HEK293T (cell line): ENCODE measurements at regions not wholly inside any gene's neighbourhood (a gene's known extent, or its start where the extent isn't known, plus 50 kb on each side); places are given as distances from the start of the nearest gene placed in this dataset.
"Not testable (repeated sequence)": the region's sequence is repeated elsewhere in the genome, so short reads cannot be mapped to it uniquely, and the experiment has no call there.

Experiments used
- CTCF ChIA-PET: fragments of 350-600 bp; formaldehyde crosslinking; extraction: SDS; loops from one replicate; lab custom pipeline; 2021; ENCODE audit warnings: antibody characterized with exemption, inconsistent platforms; lab: Yijun Ruan, JAX
- POLR2A ChIA-PET: fragments of 350-600 bp; formaldehyde crosslinking; extraction: SDS; loops from one replicate; lab custom pipeline; 2020; ENCODE audit warnings: antibody characterized with exemption, inconsistent platforms; lab: Yijun Ruan, JAX
- DNase-seq: peaks from one replicate; pipeline ENCODE4 v3.0.0; 2012; ENCODE audit warnings: mixed read lengths; ENCODE audit errors: extremely low spot score
- ARNT ChIP-seq: fragments of 450-650 bp; IDR thresholded peaks from 2 replicates; pipeline ENCODE4 v1.6.1; 2017; ENCODE audit warnings: mild to moderate bottlenecking
- BHLHE40 ChIP-seq: fragments of 450-650 bp; IDR thresholded peaks from 2 replicates; pipeline ENCODE4 v1.6.1; 2016; ENCODE audit warnings: mild to moderate bottlenecking, moderate library complexity, borderline replicate concordance
- CTBP1 ChIP-seq: fragments of 450-650 bp; IDR thresholded peaks from 2 replicates; pipeline ENCODE4 v1.6.1; 2016; ENCODE audit warnings: borderline replicate concordance
- ELF4 ChIP-seq: fragments of 450-650 bp; IDR thresholded peaks from 2 replicates; pipeline ENCODE4 v1.6.1; 2017; ENCODE audit warnings: antibody characterized with exemption
- FOXA1 ChIP-seq: fragments of 450-650 bp; IDR thresholded peaks from 2 replicates; pipeline ENCODE4 v1.6.1; 2016; ENCODE audit warnings: mild to moderate bottlenecking
- FOXK2 ChIP-seq: fragments of 450-650 bp; IDR thresholded peaks from 2 replicates; pipeline ENCODE4 v1.6.1; 2016; ENCODE audit warnings: mild to moderate bottlenecking
- FOXM1 ChIP-seq: fragments of 450-650 bp; IDR thresholded peaks from 2 replicates; pipeline ENCODE4 v1.6.1; 2017; ENCODE audit warnings: mild to moderate bottlenecking, borderline replicate concordance
- HDGF ChIP-seq: fragments of 450-650 bp; IDR thresholded peaks from 2 replicates; pipeline ENCODE4 v1.6.1; 2017; ENCODE audit warnings: antibody characterized with exemption, borderline replicate concordance
- L3MBTL2 ChIP-seq: fragments of 450-650 bp; conservative IDR thresholded peaks from 2 replicates; pipeline ENCODE4 v1.6.1; 2016; ENCODE audit warnings: mild to moderate bottlenecking
- LEF1 ChIP-seq: fragments of 450-650 bp; IDR thresholded peaks from 2 replicates; pipeline ENCODE4 v1.6.1; 2017; ENCODE audit warnings: mild to moderate bottlenecking, borderline replicate concordance
- NFRKB ChIP-seq: fragments of 450-650 bp; IDR thresholded peaks from 2 replicates; pipeline ENCODE4 v1.6.1; 2016; ENCODE audit warnings: mild to moderate bottlenecking, moderate library complexity
- SP1 ChIP-seq: fragments of 450-650 bp; IDR thresholded peaks from 2 replicates; pipeline ENCODE4 v1.6.1; 2017
- SUZ12 ChIP-seq: fragments of 450-650 bp; IDR thresholded peaks from 2 replicates; pipeline ENCODE4 v1.6.1; 2016; ENCODE audit warnings: mild to moderate bottlenecking
- TARDBP ChIP-seq: fragments of 450-650 bp; IDR thresholded peaks from 2 replicates; pipeline ENCODE4 v1.6.1; 2016
- ZNF384 ChIP-seq: fragments of 450-650 bp; IDR thresholded peaks from 2 replicates; pipeline ENCODE4 v1.6.1; 2016
- TF ChIP-seq, protein P1 (sequence below): fragments of 450-650 bp; IDR thresholded peaks from 2 replicates; pipeline ENCODE4 v1.6.1; 2016

DNA sequence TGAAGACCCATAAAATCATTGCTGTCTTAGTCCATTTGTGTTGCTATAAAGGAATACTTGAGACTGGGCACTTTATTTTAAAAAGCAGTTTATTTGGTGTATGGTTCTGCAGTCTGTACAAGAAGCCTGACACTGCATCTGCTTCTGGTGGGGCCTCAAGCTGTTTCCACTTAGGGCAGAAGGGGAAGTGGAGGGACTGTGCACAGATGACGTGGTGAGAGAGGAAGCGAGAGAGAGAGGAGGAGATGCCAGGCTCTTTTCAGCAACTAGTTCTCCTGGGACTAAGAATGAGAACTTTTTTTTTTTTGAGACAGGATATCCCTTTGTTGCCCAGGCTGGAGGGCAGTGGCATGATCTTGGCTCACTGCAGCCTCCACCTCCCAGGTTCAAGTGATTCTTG lies 171.9 kb downstream of the NPIPA7 start:
- CTCF ChIA-PET, DNase-seq, POLR2A ChIA-PET: not testable (repeated sequence)

DNA sequence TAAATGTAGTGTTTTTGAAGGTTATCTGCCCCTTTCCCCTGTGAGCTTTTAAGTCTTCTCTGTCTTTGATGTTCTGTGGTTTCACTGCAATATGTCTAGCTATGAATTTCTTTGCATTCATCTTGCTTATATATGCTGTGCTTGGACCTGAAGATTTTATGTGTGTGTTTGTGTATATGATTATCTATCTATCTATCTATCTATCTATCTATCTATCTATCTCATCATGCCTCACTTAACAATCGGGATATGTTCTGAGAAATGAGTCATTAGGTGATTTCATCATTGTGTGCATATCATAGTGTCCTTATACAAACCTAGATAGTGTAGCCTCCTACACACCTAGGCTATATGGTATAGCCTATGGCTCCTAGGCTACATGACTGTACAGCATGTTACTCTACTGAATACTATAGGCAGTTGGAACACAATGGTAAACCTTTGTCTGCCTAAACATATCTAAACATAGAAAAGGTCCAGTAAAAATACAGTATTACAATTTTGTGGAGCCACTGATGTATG lies 173.9 kb downstream of the NPIPA7 start:
- POLR2A ChIA-PET, CTCF ChIA-PET, DNase-seq: not testable (repeated sequence)

DNA sequence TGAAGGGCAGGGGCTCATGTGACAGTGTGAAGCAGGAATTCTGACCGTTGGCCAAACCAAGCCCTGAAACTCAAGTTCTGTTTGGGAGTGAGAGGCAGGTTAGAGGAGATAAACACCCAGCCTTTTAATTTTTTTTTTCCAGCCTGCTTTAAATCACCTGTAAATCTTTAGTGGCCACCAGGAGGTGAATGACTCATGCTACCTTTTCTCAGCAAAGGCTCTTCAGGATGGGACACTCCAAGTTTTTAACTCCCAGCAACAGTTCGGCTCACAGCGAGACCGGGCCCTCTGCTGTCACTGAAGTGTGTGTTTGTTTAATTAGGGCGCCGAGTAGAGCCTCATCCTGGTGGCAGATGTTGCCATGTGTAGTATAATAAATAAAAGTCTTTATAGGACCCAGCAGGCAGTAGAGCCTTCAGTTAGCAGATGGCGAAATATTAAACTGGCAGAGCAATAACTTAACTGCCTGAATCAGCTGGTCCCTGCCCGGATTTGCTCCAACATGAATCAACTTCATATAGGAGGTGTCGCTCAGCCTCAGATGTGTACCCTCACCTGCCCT lies 180.3 kb downstream of the NPIPA7 start:
- POLR2A ChIA-PET, DNase-seq, CTCF ChIA-PET: not testable (repeated sequence)

DNA sequence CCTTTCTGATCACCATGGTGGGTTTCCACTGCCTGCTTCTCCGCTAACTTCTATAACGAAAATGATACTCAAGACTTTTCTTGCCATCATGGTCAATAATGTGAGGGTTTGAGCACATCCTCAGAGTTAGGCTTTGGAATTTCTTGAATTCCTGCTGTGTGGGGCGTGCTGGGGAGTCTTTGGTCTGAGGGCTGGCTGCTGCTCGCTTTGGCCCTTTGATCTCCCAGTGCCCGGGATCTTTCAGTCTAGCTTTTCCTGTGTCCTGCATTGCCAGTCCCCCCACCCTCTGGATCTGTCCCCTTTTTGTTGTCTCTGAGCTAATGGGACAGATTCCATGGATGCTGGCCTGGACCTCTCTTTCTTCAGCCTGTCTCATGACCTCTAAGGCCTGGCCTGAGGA lies 182.6 kb downstream of the NPIPA7 start:
- POLR2A ChIA-PET, CTCF ChIA-PET, DNase-seq: not testable (repeated sequence)

DNA sequence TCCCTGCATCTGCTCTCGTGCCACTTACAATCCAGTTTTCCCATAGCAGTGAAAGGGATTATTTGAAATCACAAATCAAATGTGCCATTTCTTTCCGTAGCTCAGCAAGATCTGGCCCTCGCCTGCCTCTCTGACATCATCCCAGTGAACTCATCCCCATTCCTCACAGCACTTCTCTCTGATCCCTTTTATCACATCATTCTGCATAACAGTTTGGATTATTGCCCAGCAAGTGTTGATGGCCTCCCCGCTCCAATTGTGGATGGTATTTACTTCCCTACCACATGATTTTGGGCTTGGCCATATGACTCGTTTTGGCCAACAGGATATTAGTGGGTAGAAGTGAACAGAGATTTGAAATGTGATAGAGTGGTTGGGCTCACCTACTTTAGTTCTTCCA lies 185.0 kb downstream of the NPIPA7 start:
- CTCF ChIA-PET, POLR2A ChIA-PET, DNase-seq: not testable (repeated sequence)

DNA sequence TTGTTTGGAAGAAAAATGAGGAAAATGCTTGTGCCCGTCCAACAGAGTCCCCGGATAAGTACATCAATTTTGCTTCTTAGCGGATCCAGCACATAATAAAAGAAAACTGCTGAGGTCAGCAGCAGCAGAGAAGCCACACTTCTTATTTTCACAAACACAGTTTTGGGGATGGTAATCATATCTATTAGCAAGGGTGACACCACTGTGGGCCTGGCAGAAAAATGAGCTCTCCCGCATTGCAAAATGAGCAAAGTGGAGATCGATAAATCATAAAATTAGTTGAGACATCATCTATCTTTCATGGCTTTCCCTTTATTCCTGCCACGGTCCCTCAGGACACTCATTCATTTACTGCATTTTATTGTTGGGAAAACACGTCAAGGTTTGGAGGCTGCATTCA lies 186.4 kb downstream of the NPIPA7 start:
- POLR2A ChIA-PET, DNase-seq, CTCF ChIA-PET: not testable (repeated sequence)

DNA sequence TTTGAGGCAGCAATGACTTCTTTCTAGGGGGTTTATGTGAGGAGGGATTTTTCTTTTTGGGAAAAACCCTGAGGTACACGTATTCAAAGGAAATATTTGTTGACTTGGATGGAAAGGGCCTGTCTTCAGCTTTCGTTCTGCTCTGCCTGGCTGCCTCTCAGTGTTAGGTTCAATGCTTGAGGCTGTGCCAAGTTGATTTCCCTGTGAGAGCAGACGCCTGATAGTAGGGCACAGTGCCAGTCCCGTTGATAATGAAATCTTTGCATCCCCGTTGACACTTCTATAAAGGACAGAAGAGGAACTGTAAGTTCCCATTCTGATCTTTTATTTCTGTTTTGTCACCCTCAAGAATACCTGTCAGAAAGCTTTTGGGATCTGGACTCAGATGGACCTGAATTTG lies 191.1 kb downstream of the NPIPA7 start:
- CTCF ChIA-PET, DNase-seq, POLR2A ChIA-PET: not testable (repeated sequence)

DNA sequence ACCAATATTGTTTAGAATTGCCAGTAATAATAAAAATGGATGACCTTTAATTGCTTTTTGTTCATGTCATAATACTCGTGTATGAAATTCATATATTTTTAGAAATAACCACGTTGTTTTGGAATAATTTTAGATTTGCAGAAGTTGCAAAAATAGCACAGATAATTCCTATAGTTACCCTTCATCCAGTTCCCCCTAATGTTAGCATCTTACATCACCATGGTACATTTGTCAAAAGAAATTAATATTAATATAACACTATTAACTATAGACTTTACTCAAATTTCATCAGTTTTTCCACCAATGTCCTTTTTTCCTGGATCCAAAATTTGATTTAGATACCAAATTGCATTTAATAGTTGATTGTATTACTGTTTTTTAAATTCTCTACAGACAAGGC lies 191.9 kb downstream of the NPIPA7 start:
- POLR2A ChIA-PET, CTCF ChIA-PET, DNase-seq: not testable (repeated sequence)

DNA sequence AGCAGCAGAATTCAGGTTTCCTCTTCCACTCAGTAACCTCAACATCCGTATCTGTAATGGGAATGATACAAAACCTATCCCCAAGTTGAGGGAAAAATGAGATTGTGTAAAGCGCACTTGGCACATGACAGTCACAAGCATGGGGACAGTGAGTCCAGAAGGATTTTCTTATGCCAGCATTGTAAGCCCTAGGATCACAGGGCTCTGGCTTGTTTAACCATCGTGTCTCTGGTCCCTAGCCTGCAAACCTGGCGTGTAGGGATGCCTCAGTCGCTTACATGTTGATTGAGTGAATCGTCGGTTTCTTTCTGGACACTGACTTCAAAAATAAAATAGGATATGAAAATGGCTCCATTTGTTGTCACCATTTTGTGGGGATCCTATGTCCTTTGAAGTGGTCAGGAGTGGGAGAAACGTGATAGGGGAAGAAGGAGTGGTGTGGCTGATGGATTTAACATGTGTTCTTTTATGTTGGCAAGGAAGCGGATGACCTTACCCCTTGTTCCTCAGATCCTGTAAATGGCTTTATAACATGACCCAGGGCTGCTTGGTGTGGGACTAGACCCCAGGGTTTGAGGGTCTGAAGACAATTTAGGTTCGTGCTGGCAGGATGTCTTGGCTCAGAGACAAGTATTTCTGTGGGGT lies 193.3 kb downstream of the NPIPA7 start:
- POLR2A ChIA-PET, DNase-seq, CTCF ChIA-PET: not testable (repeated sequence)

DNA sequence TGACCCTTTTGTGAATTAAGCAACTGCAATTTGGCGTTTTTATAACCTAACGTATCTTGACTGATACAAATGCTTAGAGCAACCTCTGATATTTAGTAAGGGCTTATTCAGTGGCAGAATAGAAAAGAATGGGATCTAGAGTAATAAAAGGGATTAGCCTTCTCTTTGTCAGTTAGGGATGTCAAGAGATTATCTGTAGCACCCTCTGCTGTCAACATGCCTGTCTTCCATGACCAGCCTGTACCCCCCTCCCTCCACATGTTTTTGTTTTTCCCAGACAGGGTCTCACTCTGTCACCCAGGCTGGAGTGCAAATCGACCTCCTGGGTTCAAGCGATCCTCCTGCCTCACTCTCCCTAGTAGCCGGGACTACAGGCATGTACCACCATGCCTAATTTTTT lies 198.1 kb downstream of the NPIPA7 start:
- POLR2A ChIA-PET, DNase-seq, CTCF ChIA-PET: not testable (repeated sequence)

DNA sequence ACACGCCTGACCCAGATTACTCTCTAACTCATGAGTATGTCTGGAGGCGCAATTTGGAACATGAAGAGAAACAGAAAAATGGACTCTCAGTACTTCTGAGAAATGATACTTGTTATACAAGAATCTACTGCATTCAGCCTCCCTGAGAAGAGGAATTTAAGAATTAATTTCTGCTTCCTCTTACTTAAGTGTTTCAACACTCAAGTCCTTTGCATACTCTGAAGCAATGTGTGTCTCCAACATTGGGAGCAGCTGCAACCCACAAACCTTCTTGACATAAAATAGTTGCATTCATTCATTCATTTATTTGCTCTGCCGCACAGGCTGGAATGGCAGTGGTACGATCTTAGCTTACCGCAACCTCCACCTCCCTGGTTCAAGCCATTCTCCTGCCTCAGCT lies 199.8 kb downstream of the NPIPA7 start:
- TF ChIP-seq HDGF (no peak), FOXK2 (no peak), L3MBTL2 (no peak), SP1 (no peak), ZNF384 (no peak), FOXM1 (no peak), ELF4 (no peak), FOXA1 (no peak), NFRKB (no peak), LEF1 (no peak), BHLHE40 (no peak), ARNT (no peak), SUZ12 (no peak), TARDBP (no peak), CTBP1 (no peak)
- TF ChIP-seq, protein P1, sequence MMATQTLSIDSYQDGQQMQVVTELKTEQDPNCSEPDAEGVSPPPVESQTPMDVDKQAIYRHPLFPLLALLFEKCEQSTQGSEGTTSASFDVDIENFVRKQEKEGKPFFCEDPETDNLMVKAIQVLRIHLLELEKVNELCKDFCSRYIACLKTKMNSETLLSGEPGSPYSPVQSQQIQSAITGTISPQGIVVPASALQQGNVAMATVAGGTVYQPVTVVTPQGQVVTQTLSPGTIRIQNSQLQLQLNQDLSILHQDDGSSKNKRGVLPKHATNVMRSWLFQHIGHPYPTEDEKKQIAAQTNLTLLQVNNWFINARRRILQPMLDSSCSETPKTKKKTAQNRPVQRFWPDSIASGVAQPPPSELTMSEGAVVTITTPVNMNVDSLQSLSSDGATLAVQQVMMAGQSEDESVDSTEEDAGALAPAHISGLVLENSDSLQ = no peak
- DNase-seq = no peak
- ChIA-PET CTCF (no interaction called here), POLR2A (no interaction called here)

DNA sequence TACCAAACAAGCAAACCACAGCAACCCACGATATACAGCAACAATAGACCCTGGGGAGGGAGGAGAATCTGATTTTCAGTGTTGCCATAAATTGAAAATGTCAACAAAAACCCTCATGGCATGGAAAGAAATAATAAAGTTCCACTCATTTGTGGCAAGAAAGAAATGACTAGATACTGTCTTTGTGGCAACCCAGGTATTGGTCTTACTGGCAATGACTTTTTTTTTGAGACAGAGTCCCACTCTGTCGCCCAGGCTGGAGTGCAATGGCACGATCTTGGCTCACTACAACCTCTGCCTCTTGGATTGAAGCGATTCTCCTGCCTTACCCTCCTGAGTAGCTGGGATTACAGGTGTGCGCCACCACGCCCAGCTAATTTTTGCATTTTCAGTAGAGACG lies 204.0 kb downstream of the NPIPA7 start:
- DNase-seq, CTCF ChIA-PET, POLR2A ChIA-PET: not testable (repeated sequence)

DNA sequence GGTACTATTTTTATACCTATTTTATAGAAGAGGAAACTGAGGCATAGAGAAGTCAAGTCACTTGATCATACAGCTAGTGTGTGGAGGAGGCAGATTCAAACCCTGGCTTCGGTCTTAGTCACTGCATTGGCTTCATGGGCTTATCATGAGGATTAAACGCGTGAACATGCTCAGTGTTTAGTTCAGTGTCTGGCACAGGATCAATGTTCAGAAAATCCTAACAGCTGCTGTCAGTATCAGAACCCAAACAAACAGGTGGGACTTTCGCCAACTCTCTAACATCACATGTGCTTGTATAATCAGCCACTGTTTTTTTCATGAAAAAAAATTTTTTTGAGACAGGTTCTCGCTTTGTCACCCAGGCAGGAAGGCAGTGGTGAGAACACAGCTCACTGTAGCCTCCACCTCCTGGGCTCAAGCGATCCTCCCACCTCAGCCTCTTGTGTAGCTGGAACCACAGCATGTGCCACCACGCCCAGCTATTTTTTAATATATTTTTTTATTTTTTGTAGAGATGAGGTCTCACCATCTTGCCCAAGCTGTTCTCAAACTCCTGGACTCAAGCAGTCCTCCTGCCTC lies 207.2 kb downstream of the NPIPA7 start:
- CTCF ChIA-PET, DNase-seq, POLR2A ChIA-PET: not testable (repeated sequence)

DNA sequence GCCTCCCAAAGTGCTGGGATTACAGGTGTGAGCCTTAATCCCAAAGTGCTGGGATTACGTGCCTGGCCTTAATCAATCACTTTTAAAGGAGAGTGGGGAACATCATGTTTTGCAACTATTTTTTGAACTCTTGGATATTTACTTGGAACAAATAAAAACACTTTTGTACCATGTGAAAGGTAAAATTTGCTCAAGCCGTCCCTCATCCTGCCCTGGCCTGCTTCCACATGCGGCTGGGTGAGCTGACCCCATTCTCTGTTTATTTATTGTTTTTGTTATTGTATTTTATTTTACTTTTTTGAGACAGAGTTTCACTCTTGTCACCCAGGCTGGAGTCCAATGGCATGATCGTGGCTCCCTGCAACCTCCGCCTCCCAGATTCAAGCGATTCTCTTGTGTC lies 208.0 kb downstream of the NPIPA7 start:
- DNase-seq, CTCF ChIA-PET, POLR2A ChIA-PET: not testable (repeated sequence)

DNA sequence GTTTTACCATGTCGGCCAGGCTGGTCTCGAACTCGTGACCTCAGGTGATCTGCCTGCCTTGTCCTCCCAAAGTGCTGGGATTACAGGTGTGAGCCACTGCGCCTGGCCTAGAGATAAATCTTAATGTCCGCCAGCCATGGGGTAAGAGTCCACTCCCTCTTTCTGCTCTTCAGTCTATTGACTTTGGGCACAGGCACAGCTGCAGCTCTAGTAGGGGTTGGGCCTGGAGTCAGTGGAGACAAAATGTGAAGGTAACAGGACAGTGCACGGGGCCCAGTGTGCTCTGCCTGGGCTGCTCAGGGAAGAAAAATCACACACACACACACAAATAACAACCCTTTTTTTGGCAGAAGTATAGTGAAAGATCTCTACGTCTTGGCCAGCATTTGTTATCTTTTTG lies 209.5 kb downstream of the NPIPA7 start:
- DNase-seq, CTCF ChIA-PET, POLR2A ChIA-PET: not testable (repeated sequence)
